K562 (cell line): ENCODE measurements at regions not wholly inside any gene's neighbourhood (a gene's known extent, or its start where the extent isn't known, plus 50 kb on each side); places are given as distances from the start of the nearest gene placed in this dataset.

Experiments
- ATAC-seq: fragments of 200-7000 bp; cut with Tn5 transposase; 3 replicates; pipeline ENCODE4 v1.9.1; 2020; ENCODE audit warnings: moderate library complexity
- BruUV-seq: library from RNA; stranded (reverse); fragments of 400-500 nt; replicated peaks from 2 replicates; lab custom pipeline; 2021; lab: Mats Ljungman, UMichigan
- CTCF ChIA-PET: fragments of 300-600 bp; formaldehyde crosslinking; extraction: SDS; loops from one replicate; lab custom pipeline; 2021; ENCODE audit warnings: low intra/inter-chr PET ratio; lab: Yijun Ruan, JAX
- POLR2A ChIA-PET: fragments of 300-600, 350-650 bp; sonication (Branson Sonifier 250); formaldehyde crosslinking; extraction: SDS; loops from one replicate; lab custom pipeline; 2021; ENCODE audit warnings: antibody characterized with exemption, inconsistent platforms; lab: Yijun Ruan, JAX
- DNase-seq, 4 experiments: peaks; one replicate each; pipeline versions ENCODE4 v3.0.0 to v3.0.0-alpha.2; 2011 to 2018; ENCODE audit warnings: low spot score in 3 of 4, mixed read lengths in 3 of 4; ENCODE audit errors: extremely low read depth in 1 of 4
- FAIRE-seq: peaks from 2 replicates; lab custom pipeline; 2011; peaks lifted over from hg19 to GRCh38; lab: Jason Lieb, UNC
- H2AFZ ChIP-seq: 2 replicates; pipeline ENCODE4 v1.6.0; 2011; ENCODE audit warnings: low read depth, low read length, control low read depth, inconsistent platforms
- H3K27ac ChIP-seq: fragments of 200-600 bp; 3 replicates; pipeline ENCODE4 v1.8.0; 2011; ENCODE audit warnings: low read depth, mild to moderate bottlenecking, control low read depth, inconsistent platforms, low read length, moderate library complexity, mixed read lengths; ENCODE audit errors: extremely low read depth
- H3K27me3 ChIP-seq, 2 experiments: fragments of 300-600 bp in 1 of 2; 2 replicates in 1 of 2; 3 replicates in 1 of 2; pipeline versions ENCODE4 v1.6.0 to v1.8.0; 2011; ENCODE audit warnings: inconsistent platforms in 2 of 2, low read length in 2 of 2, mild to moderate bottlenecking in 1 of 2, mixed read lengths in 1 of 2, moderate library complexity in 1 of 2; ENCODE audit not compliant: control insufficient read depth in 2 of 2, insufficient read depth in 2 of 2
- H3K36me3 ChIP-seq: fragments of 300-600 bp; 3 replicates; pipeline ENCODE4 v1.8.0; 2011; ENCODE audit warnings: mild to moderate bottlenecking, low read length, inconsistent platforms; ENCODE audit not compliant: control insufficient read depth, insufficient read depth
- H3K4me1 ChIP-seq, 2 experiments: fragments of 200-600 bp in 1 of 2; replicated peaks in 1 of 2; 2 replicates in 1 of 2; 3 replicates in 1 of 2; pipeline versions ENCODE4 v1.5.1 to v1.8.0; 2011; ENCODE audit warnings: inconsistent platforms in 2 of 2, low read length in 2 of 2, mild to moderate bottlenecking in 1 of 2, mixed read lengths in 1 of 2, moderate library complexity in 1 of 2; ENCODE audit not compliant: control insufficient read depth in 2 of 2, insufficient read depth in 2 of 2
- H3K4me2 ChIP-seq: 2 replicates; pipeline ENCODE4 v1.6.1; 2011; ENCODE audit warnings: low read length, control low read depth, inconsistent platforms, mixed read lengths; ENCODE audit not compliant: insufficient read depth
- H3K4me3 ChIP-seq: fragments of 200-600 bp; sonication (generic), shearing (Covaris generic); 2 replicates; pipeline ENCODE4 v1.5.1; 2016; ENCODE audit warnings: control low read depth, inconsistent platforms
- H3K79me2 ChIP-seq: fragments of 200-600 bp; 3 replicates; pipeline ENCODE4 v1.8.0; 2011; ENCODE audit warnings: low read length, inconsistent platforms; ENCODE audit not compliant: control insufficient read depth, insufficient read depth
- H3K9ac ChIP-seq, 2 experiments: 2 replicates each; pipeline versions ENCODE4 v1.6.0 to v1.6.1; 2011; ENCODE audit warnings: low read depth in 2 of 2, low read length in 2 of 2, control low read depth in 1 of 2, inconsistent platforms in 1 of 2, mild to moderate bottlenecking in 1 of 2, mixed read lengths in 1 of 2; ENCODE audit not compliant: insufficient read depth in 1 of 2
- H3K9me1 ChIP-seq: one replicate; pipeline ENCODE4 v1.6.0; 2011; ENCODE audit warnings: inconsistent platforms, mild to moderate bottlenecking, low read length, moderate library complexity; ENCODE audit not compliant: control insufficient read depth, insufficient read depth
- H3K9me3 ChIP-seq: replicated peaks from 2 replicates; pipeline ENCODE4 v1.5.1; 2011; ENCODE audit warnings: low read depth, low read length, inconsistent platforms; ENCODE audit not compliant: control insufficient read depth, insufficient read depth
- H4K20me1 ChIP-seq: replicated peaks from 2 replicates; pipeline ENCODE4 v1.6.1; 2011; ENCODE audit warnings: low read length, inconsistent platforms, mixed read lengths; ENCODE audit not compliant: control insufficient read depth, insufficient read depth
- ASH1L ChIP-seq: fragments of 450-650 bp; IDR thresholded peaks from 2 replicates; pipeline ENCODE4 v1.6.1; 2018; ENCODE audit warnings: borderline replicate concordance, mild to moderate bottlenecking, low read depth; ENCODE audit not compliant: partially characterized antibody
- BACH1 ChIP-seq: fragments of 200-800 bp; sonication (Bioruptor generic); IDR thresholded peaks from 2 replicates; pipeline ENCODE4 v1.6.1; 2016; ENCODE audit warnings: missing genetic modification characterization, missing compliant biosample characterization
- CBX5 ChIP-seq: IDR thresholded peaks from 2 replicates; pipeline ENCODE4 v1.6.1; 2014; ENCODE audit warnings: low read depth, borderline replicate concordance
- CREB3 ChIP-seq: fragments of 450-650 bp; conservative IDR thresholded peaks from 2 replicates; pipeline ENCODE4 v1.6.1; 2016; ENCODE audit warnings: missing genetic modification characterization, low read depth, mild to moderate bottlenecking, missing compliant biosample characterization, moderate library complexity
- ELF2 ChIP-seq: fragments of 250-450 bp; sonication (Bioruptor Pico); IDR thresholded peaks from 2 replicates; pipeline ENCODE4 v1.5.0; 2021; ENCODE audit warnings: mild to moderate bottlenecking
- FIP1L1 ChIP-seq: fragments of 200-400 bp; formaldehyde crosslinking; IDR thresholded peaks from 2 replicates; pipeline ENCODE4 v1.6.1; 2018; ENCODE audit warnings: mild to moderate bottlenecking, low read depth, low read length; ENCODE audit not compliant: poor library complexity, severe bottlenecking
- JUNB ChIP-seq: fragments of 450-650 bp; formaldehyde crosslinking; conservative IDR thresholded peaks from 2 replicates; pipeline ENCODE4 v1.4.0; 2020; ENCODE audit warnings: mild to moderate bottlenecking
- POLR2H ChIP-seq: IDR thresholded peaks from 2 replicates; pipeline ENCODE4 v1.6.1; 2016; ENCODE audit warnings: missing genetic modification characterization, low read depth, mild to moderate bottlenecking, control low read depth, missing compliant biosample characterization, moderate library complexity
- TOE1 ChIP-seq, 2 experiments: fragments of 450-650 bp in 1 of 2; sonication (generic) in 1 of 2; formaldehyde crosslinking in 1 of 2; IDR thresholded peaks; 2 replicates each; pipeline versions ENCODE4 v1.7.1 to v1.8.0; 2016 to 2022; ENCODE audit warnings: borderline replicate concordance in 2 of 2, mild to moderate bottlenecking in 2 of 2, antibody characterized with exemption in 1 of 2, inconsistent platforms in 1 of 2, low read depth in 1 of 2, missing genetic modification reagents in 1 of 2, moderate library complexity in 1 of 2
- TSC22D4 ChIP-seq: fragments of 450-650 bp; IDR thresholded peaks from 2 replicates; pipeline ENCODE4 v1.6.1; 2016; ENCODE audit warnings: missing genetic modification characterization, missing biosample characterization, control low read depth
- ZFP30 ChIP-seq: fragments of 250-450 bp; sonication (Bioruptor Pico); IDR thresholded peaks from 2 replicates; pipeline ENCODE4 v1.8.0; 2022; ENCODE audit warnings: moderate library complexity, mild to moderate bottlenecking, inconsistent platforms, borderline replicate concordance
- ZNF24 ChIP-seq: fragments of 450-650 bp; IDR thresholded peaks from 2 replicates; pipeline ENCODE4 v1.6.1; 2016
- ZNF253 ChIP-seq: fragments of 250-450 bp; sonication (Bioruptor Pico); conservative IDR thresholded peaks from 2 replicates; pipeline ENCODE4 v1.6.1; 2021; ENCODE audit warnings: mild to moderate bottlenecking
- ZNF561 ChIP-seq: fragments of 450-650 bp; formaldehyde crosslinking; conservative IDR thresholded peaks from 2 replicates; pipeline ENCODE4 v1.4.0; 2020; ENCODE audit warnings: mild to moderate bottlenecking, moderate library complexity
- WGBS: fragments of 100-300 bp; shearing (Covaris generic); methylation state at CpG from one replicate; pipeline ENCODE4 v1.1.6; 2016; ENCODE audit warnings: low coverage, mixed read lengths; ENCODE audit not compliant: insufficient coverage; ENCODE audit errors: missing lambda C conversion rate; 5-methylcytosine and 5-hydroxymethylcytosine counted together
- in situ Hi-C: fragments of 300-500 bp; cut with MboI; formaldehyde crosslinking; loops from 4 replicates; pipeline ENCODE4 v1.15.0; 2018; ENCODE audit warnings: inconsistent platforms, mixed read lengths
- intact Hi-C: fragments of 100-400 bp; cut with micrococcal nuclease; formaldehyde crosslinking; loops from 2 replicates; pipeline ENCODE4 v1.14.2; 2022

- no peak for FAIRE-seq
- no peak overlapping the region for H3K9ac ChIP-seq
- no peak overlapping the region for H3K27ac ChIP-seq
- in situ Hi-C loops: no loop called here
- H3K36me3 ChIP-seq: no peaks in the 10 kb centered on the region
- no TSS peak for BruUV-seq
- H3K27me3 ChIP-seq: 0 out of 5 replicates have a peak, but pooled peaks cover 0 to 5% of the 10 kb centered on the region in 2 experiments
- intact Hi-C loops: no loop called here
- no peaks in the 10 kb centered on the region for H4K20me1 ChIP-seq
- no peak overlapping the region for H3K4me3 ChIP-seq
- H3K4me2 ChIP-seq: no peak overlapping the region
- no peak for ATAC-seq
- no peaks in the 10 kb centered on the region for H3K4me1 ChIP-seq
- CTCF ChIA-PET: no interaction called here
- no peak overlapping the region for H2AFZ ChIP-seq
- H3K9me1 ChIP-seq: no peaks in the 10 kb centered on the region
- no peaks in the 10 kb centered on the region for H3K9me3 ChIP-seq
- no peaks in the 10 kb centered on the region for H3K79me2 ChIP-seq
- WGBS: 2% methylated on average over 3 of the region's 3 CpGs
- POLR2A ChIA-PET: no interaction called here
- TF ChIP-seq ZNF253 (CRISPR knock-in tag) (no peak), FIP1L1 (no peak), BACH1 (tag) (no peak), POLR2H (tag) (no peak), ZNF24 (no peak), CREB3 (tag) (no peak), JUNB (no peak), CBX5 (no peak), TOE1 (IDR thresholded peaks at IDR 0.05; ENCODE audit: borderline replicate concordance) (no peak), TOE1 (CRISPR knock-in tag; IDR thresholded peaks at IDR 0.05; ENCODE audit: borderline replicate concordance, low read depth) (no peak), TSC22D4 (tag) (no peak), ELF2 (CRISPR knock-in tag) (no peak), ZFP30 (CRISPR knock-in tag) (no peak), ASH1L (no peak), ZNF561 (CRISPR knock-in tag) (no peak)
- TF ChIP-seq, all 486 proteins: peak for 0
- no peak for DNase-seq
These were observed 108.8 kb upstream of the NEDD9 start for GRCh38 chr6:11341303-11341702.
